NOMO-1 (cell line): ENCODE measurements at regions not wholly inside any gene's neighbourhood (a gene's known extent, or its start where the extent isn't known, plus 50 kb on each side); places are given as distances from the start of the nearest gene placed in this dataset.

Source experiments
- DNase-seq, 2 experiments: peaks; one replicate each; lab custom pipeline; 2025; ENCODE audit not compliant: unreplicated experiment in 2 of 2; lab: John Stamatoyannopoulos, UW

GRCh38 chr3:152095472-152095871 is 173.3 kb upstream of the MBNL1 start:
- DNase-seq = no peak

DNA sequence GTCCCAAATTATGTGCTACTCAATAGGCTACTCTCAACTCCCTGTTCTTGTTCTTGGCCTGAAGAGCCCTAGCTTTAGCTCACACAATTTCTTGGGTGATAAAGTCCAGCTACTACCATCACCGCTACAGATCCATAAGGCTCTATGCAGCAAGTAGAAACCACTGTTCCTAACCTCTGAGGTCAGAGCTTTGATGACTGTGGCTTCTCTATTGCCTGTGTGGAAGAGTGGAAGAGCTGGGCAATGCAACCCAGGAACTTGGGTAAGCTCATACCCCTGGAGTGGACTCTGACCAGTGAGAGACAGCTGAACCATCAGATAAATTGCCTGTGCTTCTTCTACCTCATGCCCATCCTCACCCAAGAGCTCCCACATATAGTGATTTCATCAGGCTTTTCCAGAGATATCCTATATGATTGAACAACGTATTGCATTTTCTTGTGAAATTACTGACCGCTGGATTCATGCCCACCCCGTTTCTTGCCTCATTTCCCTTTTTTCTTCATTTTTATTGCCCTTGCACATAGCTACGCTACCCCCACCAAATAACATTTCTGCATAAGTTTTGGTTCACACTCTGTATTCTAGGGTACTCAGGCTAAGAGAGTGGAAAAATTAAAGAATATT is 172.3 kb upstream of the MBNL1 start:
- DNase-seq = peak; percentile 95

DNA sequence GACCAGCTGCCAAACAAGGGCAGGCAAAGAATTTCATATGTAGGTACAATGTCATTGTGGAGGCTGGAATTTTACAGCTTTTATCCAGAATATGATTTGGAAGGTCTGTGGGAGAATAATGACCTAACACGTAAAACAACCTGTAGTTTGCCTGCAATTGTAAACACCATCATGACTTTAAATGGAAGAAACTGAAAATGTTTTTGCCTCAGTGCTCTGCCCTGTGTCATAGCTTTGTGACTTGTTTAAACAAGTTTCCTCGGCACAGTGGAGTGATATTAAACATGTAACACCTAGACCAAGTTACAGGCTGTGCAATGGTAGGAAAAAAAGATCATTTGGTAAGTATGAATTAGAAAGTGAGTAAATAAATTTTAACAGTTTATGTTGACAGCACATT is 171.6 kb upstream of the MBNL1 start:
- DNase-seq = no peak

DNA sequence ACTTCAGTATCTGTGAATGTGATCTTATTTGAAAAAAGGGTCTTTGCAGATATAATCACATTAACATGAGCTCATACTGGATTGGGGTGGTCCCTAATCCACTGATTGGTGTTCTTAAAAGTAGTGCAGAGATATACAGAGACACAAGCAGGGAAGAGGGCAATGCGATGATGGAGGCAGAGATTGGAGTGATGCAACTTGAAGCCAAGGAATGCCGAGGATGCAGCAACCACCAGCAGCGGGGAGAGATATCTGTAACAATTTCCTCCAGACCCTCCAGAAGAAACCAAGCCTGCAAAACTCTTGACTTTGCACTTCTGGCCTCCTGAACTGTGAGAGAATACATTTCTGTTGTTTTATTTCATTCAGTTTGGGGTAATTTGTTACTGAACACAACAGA is 171.0 kb upstream of the MBNL1 start:
- DNase-seq = no peak

- peak; percentile 87 to 99 for DNase-seq
Measured at GRCh38 chr3:152100491-152101132, 168.1 kb upstream of the MBNL1 start.

GRCh38 chr3:152102410-152102809 is 166.3 kb upstream of the MBNL1 start:
- DNase-seq = no peak

DNA sequence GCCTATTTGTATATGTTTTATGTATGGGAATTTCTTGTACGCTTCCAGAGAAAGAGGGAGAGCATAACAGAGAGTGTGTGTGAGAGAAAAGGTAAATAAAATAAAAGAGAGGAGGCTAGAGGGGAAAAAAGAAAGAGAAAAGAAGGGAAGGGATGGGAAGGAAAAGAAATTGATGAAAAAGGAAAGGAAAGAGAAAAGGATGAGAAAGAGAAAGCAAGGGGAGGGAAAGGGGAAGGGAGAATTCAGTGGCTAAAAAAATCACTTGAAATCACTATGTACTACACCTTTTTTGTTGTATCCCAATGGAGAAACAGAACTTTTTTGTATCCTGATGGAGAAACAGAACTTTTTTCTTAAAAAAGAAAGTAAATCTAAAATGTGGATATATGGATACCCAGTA is 165.5 kb upstream of the MBNL1 start:
- DNase-seq = no peak

GRCh38 chr3:152104847-152105415 is 163.8 kb upstream of the MBNL1 start:
- peak; percentile 55 to 91 for DNase-seq

DNA sequence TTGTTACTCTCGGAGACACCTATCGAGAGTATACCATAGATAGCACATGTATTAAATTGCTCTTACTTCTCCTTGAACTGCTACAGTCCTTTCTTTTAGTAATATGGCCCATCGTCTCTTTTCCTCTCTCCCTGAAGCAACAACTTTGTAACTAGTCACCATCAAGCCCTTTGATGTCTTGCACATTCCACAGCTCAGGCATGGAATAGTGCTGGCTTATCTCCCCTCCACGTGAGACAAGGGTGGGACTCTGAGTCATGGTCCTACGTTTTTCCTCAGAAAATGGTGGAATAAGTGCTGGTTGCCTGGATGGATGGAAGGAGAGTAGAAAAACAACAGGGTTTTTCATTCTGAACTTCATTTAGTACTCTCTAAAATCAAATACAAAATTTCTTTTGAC is 163.3 kb upstream of the MBNL1 start:
- no peak for DNase-seq

DNA sequence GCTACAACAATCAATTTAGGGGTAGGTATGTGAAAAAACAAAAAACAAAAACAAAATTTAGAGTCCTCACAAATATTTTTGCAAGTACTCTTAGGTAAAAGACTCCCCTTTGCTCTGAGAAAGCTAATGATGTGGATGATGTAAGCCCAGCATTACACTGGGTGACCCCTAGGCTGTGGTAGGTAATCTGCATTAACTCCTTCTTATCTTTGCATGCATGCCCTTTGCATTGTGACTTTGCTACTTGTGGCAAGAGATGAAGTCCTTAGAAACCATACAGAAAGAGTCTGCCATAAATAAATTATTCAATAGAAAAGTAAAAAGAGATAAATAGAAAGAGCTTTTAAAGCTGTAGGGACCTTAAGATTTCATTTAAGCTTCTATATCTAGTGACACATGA is 159.7 kb upstream of the MBNL1 start:
- DNase-seq = no peak

GRCh38 chr3:152113413-152113812 is 155.3 kb upstream of the MBNL1 start:
- DNase-seq = no peak

DNA sequence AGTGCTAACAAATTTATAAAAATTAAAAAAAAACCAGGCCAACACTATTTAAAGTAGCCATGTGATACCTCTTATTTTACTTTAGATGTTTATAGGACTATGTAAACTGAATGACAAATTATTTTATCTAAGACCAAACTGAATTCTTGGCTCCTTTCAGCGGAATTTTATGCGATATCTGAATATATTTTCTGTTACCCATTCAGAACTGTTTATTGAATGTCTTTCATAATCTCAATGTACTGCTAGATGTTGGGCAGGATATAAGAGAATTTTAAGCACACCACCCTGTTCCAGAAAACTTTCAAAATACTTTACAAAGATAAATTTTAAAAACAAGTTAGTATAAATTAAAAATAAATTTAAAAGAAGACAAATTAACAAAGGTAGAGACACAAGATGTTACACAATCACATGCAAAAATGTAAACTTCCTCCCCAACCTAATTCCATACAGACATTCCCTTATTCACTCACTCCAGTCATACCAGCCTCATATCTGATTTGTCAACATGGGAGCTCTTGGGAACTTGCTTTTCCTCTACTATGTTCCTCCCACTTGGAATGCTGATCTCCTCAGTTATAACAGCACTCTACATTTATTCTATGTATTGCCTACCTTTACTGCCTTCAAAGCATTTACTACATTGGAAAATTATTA is 154.6 kb upstream of the MBNL1 start:
- no peak for DNase-seq

GRCh38 chr3:152120601-152121269 is 148.0 kb upstream of the MBNL1 start:
- no peak for DNase-seq

- DNase-seq = no peak
Measured at GRCh38 chr3:152121270-152121636, 147.5 kb upstream of the MBNL1 start.

- DNase-seq = no peak
Measured at GRCh38 chr3:152122851-152123250, 145.9 kb upstream of the MBNL1 start.

GRCh38 chr3:152123457-152123856 is 145.3 kb upstream of the MBNL1 start:
- no peak for DNase-seq

- peak in 1 of 2 experiments; percentile 26 for DNase-seq
Measured at GRCh38 chr3:152126260-152126659, 142.5 kb upstream of the MBNL1 start.

DNA sequence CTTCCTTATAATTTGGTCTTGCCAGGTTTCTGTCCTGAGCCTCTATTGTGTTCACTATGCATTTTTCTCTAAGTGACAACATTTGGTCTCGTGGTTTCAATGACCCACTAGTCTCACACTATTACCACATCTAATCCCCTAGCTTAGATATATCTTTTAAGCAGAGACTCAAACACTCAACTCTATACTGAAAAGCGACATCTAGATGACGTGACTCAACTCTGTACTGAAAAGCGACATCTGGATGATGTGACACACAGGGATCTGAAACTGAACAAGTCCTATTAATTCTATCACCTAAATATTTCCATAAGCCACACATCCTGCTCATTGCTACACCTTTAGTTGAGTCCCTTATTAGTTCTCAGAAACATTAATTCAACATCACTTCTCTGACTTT is 141.7 kb upstream of the MBNL1 start:
- no peak for DNase-seq

DNA sequence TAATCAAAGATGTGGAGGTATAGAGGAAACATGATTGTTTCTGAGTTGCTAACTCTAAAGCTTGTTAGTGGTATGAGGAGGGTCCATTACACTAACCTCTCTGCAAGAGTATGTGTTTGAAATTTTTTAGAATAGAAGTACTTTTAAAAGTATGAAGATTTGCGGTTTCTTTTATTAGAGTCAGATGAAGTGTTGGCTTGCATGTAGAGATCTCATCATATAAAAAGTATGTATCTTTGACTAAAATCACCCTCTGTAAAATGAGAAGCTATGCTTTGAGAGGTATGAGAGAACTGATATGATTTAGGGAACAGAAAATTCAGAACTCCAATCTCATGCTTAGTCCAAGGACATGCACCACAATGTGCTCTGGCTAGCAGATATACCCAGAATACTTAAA is 140.4 kb upstream of the MBNL1 start:
- DNase-seq = no peak

- no peak for DNase-seq
Measured at GRCh38 chr3:152139651-152140050, 129.1 kb upstream of the MBNL1 start.

- no peak for DNase-seq
Measured at GRCh38 chr3:152146461-152146860, 122.3 kb upstream of the MBNL1 start.
